ENCODE measurements at regions not wholly inside any gene's neighbourhood (a gene's known extent, or its start where the extent isn't known, plus 50 kb on each side); places are given as distances from the start of the nearest gene placed in this dataset.
A peak's percentile ranks its signal among the peaks of the same experiment; 100 is the strongest.

GRCh38 chr12:24721191-24721590, 227.7 kb downstream of the BCAT1 start:
- no peaks in the 10 kb centered on the region for H3K9me1 ChIP-seq (ENCODE audit: control insufficient read depth, extremely low read depth, insufficient read depth, low read length)
- H3K4me3 ChIP-seq (ENCODE audit: control insufficient read depth in 2 of 3, extremely low read depth in 1 of 3, insufficient read depth in 2 of 3, low read depth in 1 of 3, low read length in 3 of 3) = no peak overlapping the region
- TF ChIP-seq EZH2 (IDR thresholded peaks at IDR 0.05; ENCODE audit: low read length) = no peak
- TF ChIP-seq CTCF (optimal IDR thresholded peaks at IDR 0.05 in 1 of 3, IDR thresholded peaks at IDR 0.05 in 1 of 3, conservative IDR thresholded peaks at IDR 0.05 in 1 of 3; ENCODE audit: extremely low read depth in 1 of 3, insufficient read depth in 2 of 3, low read length in 3 of 3) = no peak
- no peak overlapping the region for H2AFZ ChIP-seq (ENCODE audit: control insufficient read depth, low read length)
- no peaks in the 10 kb centered on the region for H3K9me3 ChIP-seq (ENCODE audit: control insufficient read depth, low read depth, low read length)
- no peak overlapping the region for H3K4me2 ChIP-seq (ENCODE audit: control insufficient read depth, extremely low read depth, insufficient read depth, low read depth, low read length)
- dilution Hi-C loops (cut with MboI; ENCODE audit: extremely low pct_ligation_motif_present, low sequenced_read_pairs) = no loop called here
- H4K20me1 ChIP-seq (ENCODE audit: control insufficient read depth, extremely low read depth, insufficient read depth, low read length) = no peaks in the 10 kb centered on the region
- H3K9ac ChIP-seq (ENCODE audit: control insufficient read depth, extremely low read depth, insufficient read depth, low read length) = no peak overlapping the region
- H3K79me2 ChIP-seq (ENCODE audit: control insufficient read depth, insufficient read depth, low read length) = no peaks in the 10 kb centered on the region
- H3K27me3 ChIP-seq (ENCODE audit: control insufficient read depth, extremely low read depth, insufficient read depth, low read length) = no peaks in the 10 kb centered on the region
- H3K36me3 ChIP-seq (ENCODE audit: control insufficient read depth in 2 of 2, extremely low read depth in 1 of 2, insufficient read depth in 2 of 2, low read length in 2 of 2) = no peaks in the 10 kb centered on the region
- FAIRE-seq = no peak
- no peak overlapping the region for H3K27ac ChIP-seq (ENCODE audit: control insufficient read depth, insufficient read depth, low read length)
- peaks cover 17% of the 10 kb centered on the region for H3K4me1 ChIP-seq (ENCODE audit: control insufficient read depth, extremely low read depth, insufficient read depth, low read length)
- DNase-seq (ENCODE audit: low read depth, low spot score) = no peak

GRCh38 chr12:24719293-24719721, 229.6 kb downstream of the BCAT1 start:
- peak overlapping the region; percentile 22 for H2AFZ ChIP-seq (ENCODE audit: control insufficient read depth, low read length)
- no peak overlapping the region for H3K9ac ChIP-seq (ENCODE audit: control insufficient read depth, extremely low read depth, insufficient read depth, low read length)
- no peaks in the 10 kb centered on the region for H3K9me3 ChIP-seq (ENCODE audit: control insufficient read depth, low read depth, low read length)
- peak overlapping the region; percentile 52 for H3K4me2 ChIP-seq (ENCODE audit: control insufficient read depth, extremely low read depth, insufficient read depth, low read depth, low read length)
- H4K20me1 ChIP-seq (ENCODE audit: control insufficient read depth, extremely low read depth, insufficient read depth, low read length) = no peaks in the 10 kb centered on the region
- no peaks in the 10 kb centered on the region for H3K79me2 ChIP-seq (ENCODE audit: control insufficient read depth, insufficient read depth, low read length)
- H3K36me3 ChIP-seq (ENCODE audit: control insufficient read depth in 2 of 2, extremely low read depth in 1 of 2, insufficient read depth in 2 of 2, low read length in 2 of 2) = no peaks in the 10 kb centered on the region
- H3K9me1 ChIP-seq (ENCODE audit: control insufficient read depth, extremely low read depth, insufficient read depth, low read length) = no peaks in the 10 kb centered on the region
- dilution Hi-C loops (cut with MboI; ENCODE audit: extremely low pct_ligation_motif_present, low sequenced_read_pairs) = no loop called here
- peaks cover 17% of the 10 kb centered on the region for H3K4me1 ChIP-seq (ENCODE audit: control insufficient read depth, extremely low read depth, insufficient read depth, low read length)
- no peaks in the 10 kb centered on the region for H3K27me3 ChIP-seq (ENCODE audit: control insufficient read depth, extremely low read depth, insufficient read depth, low read length)
- no peak overlapping the region for H3K4me3 ChIP-seq (ENCODE audit: control insufficient read depth in 2 of 3, extremely low read depth in 1 of 3, insufficient read depth in 2 of 3, low read depth in 1 of 3, low read length in 3 of 3)
- H3K27ac ChIP-seq (ENCODE audit: control insufficient read depth, insufficient read depth, low read length) = peak overlapping the region; percentile 65
- DNase-seq (ENCODE audit: low read depth, low spot score) (peak; percentile 36), FAIRE-seq (peak; percentile 89)
- TF ChIP-seq CTCF (optimal IDR thresholded peaks at IDR 0.05 in 1 of 3, IDR thresholded peaks at IDR 0.05 in 1 of 3, conservative IDR thresholded peaks at IDR 0.05 in 1 of 3; ENCODE audit: extremely low read depth in 1 of 3, insufficient read depth in 2 of 3, low read length in 3 of 3) = no peak
- no peak for TF ChIP-seq EZH2 (IDR thresholded peaks at IDR 0.05; ENCODE audit: low read length)

Data from keratinocyte (primary cell).